Keratinocyte (primary cell): ENCODE measurements at regions not wholly inside any gene's neighbourhood (a gene's known extent, or its start where the extent isn't known, plus 50 kb on each side); places are given as distances from the start of the nearest gene placed in this dataset.

ENCODE experiments used
- DNase-seq: peaks from one replicate; pipeline ENCODE4 v3.0.0-alpha.2; 2011; ENCODE audit warnings: low read depth, missing footprints, low spot score
- FAIRE-seq: peaks from 2 replicates; lab custom pipeline; 2011; peaks lifted over from hg19 to GRCh38; lab: Jason Lieb, UNC
- H2AFZ ChIP-seq: 2 replicates; pipeline ENCODE4 v1.6.0; 2012; ENCODE audit warnings: low read length, control low read depth, inconsistent platforms; ENCODE audit not compliant: control insufficient read depth
- H3K27ac ChIP-seq: 2 replicates; pipeline ENCODE4 v1.5.1; 2011; ENCODE audit warnings: low read length; ENCODE audit not compliant: control insufficient read depth, insufficient read depth
- H3K27me3 ChIP-seq: 3 replicates; pipeline ENCODE4 v1.6.0; 2011; ENCODE audit warnings: low read length; ENCODE audit not compliant: control insufficient read depth, insufficient read depth; ENCODE audit errors: extremely low read depth
- H3K36me3 ChIP-seq, 2 experiments: 2 replicates in 1 of 2; 3 replicates in 1 of 2; pipeline ENCODE4 v1.5.1; 2011; ENCODE audit warnings: low read length in 2 of 2, mild to moderate bottlenecking in 1 of 2; ENCODE audit not compliant: control insufficient read depth in 2 of 2, insufficient read depth in 2 of 2; ENCODE audit errors: extremely low read depth in 1 of 2
- H3K4me1 ChIP-seq: 3 replicates; pipeline ENCODE4 v1.5.1; 2011; ENCODE audit warnings: low read length; ENCODE audit not compliant: control insufficient read depth, insufficient read depth; ENCODE audit errors: extremely low read depth
- H3K4me2 ChIP-seq: 3 replicates; pipeline ENCODE4 v1.6.0; 2011; ENCODE audit warnings: low read depth, low read length; ENCODE audit not compliant: control insufficient read depth, insufficient read depth; ENCODE audit errors: extremely low read depth
- H3K4me3 ChIP-seq, 3 experiments: fragments of 200-600 bp in 1 of 3; sonication (generic) in 1 of 3; 2 replicates in 2 of 3; 3 replicates in 1 of 3; pipeline ENCODE4 v1.5.1; 2011 to 2016; ENCODE audit warnings: low read length in 3 of 3, mild to moderate bottlenecking in 3 of 3, control low read depth in 2 of 3, inconsistent platforms in 1 of 3, low read depth in 1 of 3, mixed read lengths in 1 of 3, mixed run types in 1 of 3, moderate library complexity in 1 of 3; ENCODE audit not compliant: control insufficient read depth in 2 of 3, insufficient read depth in 2 of 3; ENCODE audit errors: extremely low read depth in 1 of 3
- H3K79me2 ChIP-seq: 2 replicates; pipeline ENCODE4 v1.6.0; 2012; ENCODE audit warnings: low read length; ENCODE audit not compliant: control insufficient read depth, insufficient read depth
- H3K9ac ChIP-seq: 3 replicates; pipeline ENCODE4 v1.6.0; 2011; ENCODE audit warnings: low read length; ENCODE audit not compliant: control insufficient read depth, insufficient read depth; ENCODE audit errors: extremely low read depth
- H3K9me1 ChIP-seq: 3 replicates; pipeline ENCODE4 v1.6.0; 2011; ENCODE audit warnings: low read length; ENCODE audit not compliant: control insufficient read depth, insufficient read depth; ENCODE audit errors: extremely low read depth
- H3K9me3 ChIP-seq: 2 replicates; pipeline ENCODE4 v1.5.1; 2012; ENCODE audit warnings: low read depth, low read length; ENCODE audit not compliant: control insufficient read depth
- H4K20me1 ChIP-seq: 3 replicates; pipeline ENCODE4 v1.6.0; 2011; ENCODE audit warnings: low read length; ENCODE audit not compliant: control insufficient read depth, insufficient read depth; ENCODE audit errors: extremely low read depth
- EZH2 ChIP-seq: IDR thresholded peaks from one replicate; pipeline ENCODE4 v1.6.1; 2012; ENCODE audit warnings: inconsistent platforms, mild to moderate bottlenecking, low read length, moderate library complexity
- dilution Hi-C: fragments of 300-500 bp; cut with MboI; formaldehyde crosslinking; loops from one replicate; pipeline ENCODE4 v1.7.0; 2020; ENCODE audit warnings: low sequenced_read_pairs; ENCODE audit not compliant: extremely low pct_ligation_motif_present
- TF ChIP-seq, protein P1 (sequence below), 3 experiments: IDR thresholded peaks in 1 of 3; conservative IDR thresholded peaks in 1 of 3; optimal IDR thresholded peaks in 1 of 3; 2 replicates in 2 of 3; 3 replicates in 1 of 3; pipeline versions ENCODE3 to v1.5.1; 2011; ENCODE audit warnings: low read length in 3 of 3, mild to moderate bottlenecking in 3 of 3, moderate library complexity in 2 of 3, control low read depth in 1 of 3, inconsistent platforms in 1 of 3; ENCODE audit not compliant: insufficient read depth in 2 of 3; ENCODE audit errors: extremely low read depth in 1 of 3

DNA sequence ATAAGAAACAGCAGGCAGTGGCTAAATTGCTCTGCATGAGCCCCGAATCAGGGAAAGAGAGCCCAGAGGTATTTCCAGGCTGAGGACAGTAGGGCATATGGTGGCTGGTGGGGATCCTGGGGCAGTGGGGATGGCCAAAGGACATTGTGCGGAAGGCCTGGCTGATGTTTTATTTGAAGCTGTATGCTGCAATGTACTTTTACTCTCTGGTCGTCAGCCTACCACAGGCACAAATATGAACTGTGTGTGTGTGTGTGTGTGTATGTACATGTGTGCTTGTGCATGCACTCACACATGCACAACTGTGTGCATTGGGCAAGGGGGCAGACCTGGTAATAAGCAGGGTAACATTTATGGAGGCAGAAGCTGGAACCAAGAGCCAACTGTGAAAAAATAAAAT lies 74.7 kb upstream of the GZMB start:
- Histone ChIP-seq H3K27ac (no peak overlapping the region), H3K4me1 (no peaks in the 10 kb centered on the region), H4K20me1 (no peaks in the 10 kb centered on the region), H3K9ac (no peak overlapping the region), H3K4me2 (no peak overlapping the region), H3K27me3 (no peaks in the 10 kb centered on the region), H3K79me2 (no peaks in the 10 kb centered on the region), H3K36me3 (no peaks in the 10 kb centered on the region), H3K4me3 (no peak overlapping the region), H3K9me3 (no peaks in the 10 kb centered on the region), H2AFZ (no peak overlapping the region), H3K9me1 (no peaks in the 10 kb centered on the region)
- TF ChIP-seq EZH2: no peak
- TF ChIP-seq, protein P1, sequence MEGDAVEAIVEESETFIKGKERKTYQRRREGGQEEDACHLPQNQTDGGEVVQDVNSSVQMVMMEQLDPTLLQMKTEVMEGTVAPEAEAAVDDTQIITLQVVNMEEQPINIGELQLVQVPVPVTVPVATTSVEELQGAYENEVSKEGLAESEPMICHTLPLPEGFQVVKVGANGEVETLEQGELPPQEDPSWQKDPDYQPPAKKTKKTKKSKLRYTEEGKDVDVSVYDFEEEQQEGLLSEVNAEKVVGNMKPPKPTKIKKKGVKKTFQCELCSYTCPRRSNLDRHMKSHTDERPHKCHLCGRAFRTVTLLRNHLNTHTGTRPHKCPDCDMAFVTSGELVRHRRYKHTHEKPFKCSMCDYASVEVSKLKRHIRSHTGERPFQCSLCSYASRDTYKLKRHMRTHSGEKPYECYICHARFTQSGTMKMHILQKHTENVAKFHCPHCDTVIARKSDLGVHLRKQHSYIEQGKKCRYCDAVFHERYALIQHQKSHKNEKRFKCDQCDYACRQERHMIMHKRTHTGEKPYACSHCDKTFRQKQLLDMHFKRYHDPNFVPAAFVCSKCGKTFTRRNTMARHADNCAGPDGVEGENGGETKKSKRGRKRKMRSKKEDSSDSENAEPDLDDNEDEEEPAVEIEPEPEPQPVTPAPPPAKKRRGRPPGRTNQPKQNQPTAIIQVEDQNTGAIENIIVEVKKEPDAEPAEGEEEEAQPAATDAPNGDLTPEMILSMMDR (optimal IDR thresholded peaks at IDR 0.05 in 1 of 3, IDR thresholded peaks at IDR 0.05 in 1 of 3, conservative IDR thresholded peaks at IDR 0.05 in 1 of 3; ENCODE audit: extremely low read depth in 1 of 3, insufficient read depth in 2 of 3, low read length in 3 of 3): no peak
- dilution Hi-C loops: no loop called here
- DNase-seq (no peak), FAIRE-seq (no peak)

DNA sequence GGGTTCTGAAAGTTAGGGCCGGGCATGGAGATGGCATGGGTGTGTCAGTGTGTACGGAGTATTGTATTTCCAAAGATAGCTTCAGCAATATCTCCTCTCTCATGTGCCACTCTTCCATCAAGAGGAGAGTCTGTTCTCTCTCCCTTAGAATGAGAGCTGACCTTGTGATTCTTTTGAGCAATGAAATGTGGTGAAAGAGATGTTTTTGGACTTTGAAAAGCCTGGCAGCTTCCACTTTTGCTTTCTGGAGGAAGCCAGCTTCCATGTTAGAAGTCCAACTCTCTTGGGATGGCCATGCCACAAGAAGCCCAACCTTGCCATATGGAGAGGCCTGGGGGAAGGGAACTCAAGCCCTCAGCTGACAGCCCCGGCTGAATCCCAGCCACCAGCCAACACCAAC lies 72.4 kb upstream of the GZMB start:
- Histone ChIP-seq H3K9me1 (no peaks in the 10 kb centered on the region), H3K9me3 (no peaks in the 10 kb centered on the region), H2AFZ (no peak overlapping the region), H3K36me3 (no peaks in the 10 kb centered on the region), H3K4me1 (no peaks in the 10 kb centered on the region), H3K4me3 (no peak overlapping the region), H3K9ac (no peak overlapping the region), H3K27me3 (no peaks in the 10 kb centered on the region), H4K20me1 (no peaks in the 10 kb centered on the region), H3K79me2 (no peaks in the 10 kb centered on the region), H3K27ac (no peak overlapping the region), H3K4me2 (no peak overlapping the region)
- TF ChIP-seq, protein P1 (optimal IDR thresholded peaks at IDR 0.05 in 1 of 3, IDR thresholded peaks at IDR 0.05 in 1 of 3, conservative IDR thresholded peaks at IDR 0.05 in 1 of 3; ENCODE audit: extremely low read depth in 1 of 3, insufficient read depth in 2 of 3, low read length in 3 of 3): no peak
- no peak for TF ChIP-seq EZH2
- no peak for FAIRE-seq
- dilution Hi-C loops: no loop called here
- no peak for DNase-seq
